Vagina (tissue), 2 donors: ENCODE measurements at regions not wholly inside any gene's neighbourhood (a gene's known extent, or its start where the extent isn't known, plus 50 kb on each side); places are given as distances from the start of the nearest gene placed in this dataset.

Experiments used
- POLR2A ChIP-seq, 2 donors: fragments of 450-650 bp; IDR thresholded peaks; one replicate each; pipeline ENCODE4 v1.6.1; 2017; ENCODE audit warnings: antibody characterized with exemption in 2 of 2, mild to moderate bottlenecking in 2 of 2, moderate library complexity in 2 of 2
- POLR2AphosphoS5 ChIP-seq, 2 donors: sonication (generic); formaldehyde crosslinking; IDR thresholded peaks; one replicate each; pipeline ENCODE4 v1.9.0; 2017; ENCODE audit warnings: antibody characterized with exemption in 2 of 2, mild to moderate bottlenecking in 2 of 2, low read depth in 1 of 2; ENCODE audit not compliant: insufficient read depth in 1 of 2

DNA sequence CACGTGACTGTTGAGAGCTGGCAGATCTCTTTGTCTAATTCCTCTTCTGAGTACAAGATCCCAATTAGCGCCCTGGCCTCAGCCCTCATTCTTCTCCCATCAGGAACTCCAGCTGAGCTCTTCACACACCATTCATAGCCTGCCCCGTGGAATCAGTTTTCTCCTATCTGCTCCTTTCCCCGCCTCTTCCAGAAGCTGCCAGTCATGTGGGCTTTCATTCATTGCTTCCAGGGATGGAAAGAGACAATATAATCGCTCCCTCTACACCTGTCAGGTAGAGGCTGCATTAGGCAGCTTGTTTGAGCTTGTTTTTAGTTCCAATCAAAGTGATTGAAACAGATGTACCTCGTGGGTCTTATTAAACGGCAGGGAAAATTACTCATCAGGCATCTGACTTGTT is 515.8 kb downstream of the TYW1 start:
- no peak for TF ChIP-seq POLR2AphosphoS5 (IDR thresholded peaks at IDR 0.05; ENCODE audit: insufficient read depth in 1 of 2, low read depth in 1 of 2)
- TF ChIP-seq POLR2A (IDR thresholded peaks at IDR 0.05): no peak
